GM10266 (cell line): ENCODE measurements at regions not wholly inside any gene's neighbourhood (a gene's known extent, or its start where the extent isn't known, plus 50 kb on each side); places are given as distances from the start of the nearest gene placed in this dataset.

ENCODE experiments used
- DNase-seq: peaks from one replicate; pipeline ENCODE4 v3.0.0; 2012; ENCODE audit errors: extremely low spot score
- TF ChIP-seq, protein P1 (sequence below): IDR thresholded peaks from 2 replicates; pipeline ENCODE4 v1.5.1; 2012; ENCODE audit warnings: mild to moderate bottlenecking, low read depth; ENCODE audit not compliant: control insufficient read depth, insufficient read depth; ENCODE audit errors: missing control alignments

- TF ChIP-seq, protein P1, sequence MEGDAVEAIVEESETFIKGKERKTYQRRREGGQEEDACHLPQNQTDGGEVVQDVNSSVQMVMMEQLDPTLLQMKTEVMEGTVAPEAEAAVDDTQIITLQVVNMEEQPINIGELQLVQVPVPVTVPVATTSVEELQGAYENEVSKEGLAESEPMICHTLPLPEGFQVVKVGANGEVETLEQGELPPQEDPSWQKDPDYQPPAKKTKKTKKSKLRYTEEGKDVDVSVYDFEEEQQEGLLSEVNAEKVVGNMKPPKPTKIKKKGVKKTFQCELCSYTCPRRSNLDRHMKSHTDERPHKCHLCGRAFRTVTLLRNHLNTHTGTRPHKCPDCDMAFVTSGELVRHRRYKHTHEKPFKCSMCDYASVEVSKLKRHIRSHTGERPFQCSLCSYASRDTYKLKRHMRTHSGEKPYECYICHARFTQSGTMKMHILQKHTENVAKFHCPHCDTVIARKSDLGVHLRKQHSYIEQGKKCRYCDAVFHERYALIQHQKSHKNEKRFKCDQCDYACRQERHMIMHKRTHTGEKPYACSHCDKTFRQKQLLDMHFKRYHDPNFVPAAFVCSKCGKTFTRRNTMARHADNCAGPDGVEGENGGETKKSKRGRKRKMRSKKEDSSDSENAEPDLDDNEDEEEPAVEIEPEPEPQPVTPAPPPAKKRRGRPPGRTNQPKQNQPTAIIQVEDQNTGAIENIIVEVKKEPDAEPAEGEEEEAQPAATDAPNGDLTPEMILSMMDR = no peak
- no peak for DNase-seq
Observed at GRCh38 chr5:158292981-158293380, 434.0 kb upstream of the CLINT1 start.

- TF ChIP-seq, protein P1 = no peak
- no peak for DNase-seq
Observed at GRCh38 chr5:158289967-158290366, 431.0 kb upstream of the CLINT1 start.

GRCh38 chr5:158288272-158288657 lies 429.3 kb upstream of the CLINT1 start:
- TF ChIP-seq, protein P1 = no peak
- DNase-seq = no peak

DNA sequence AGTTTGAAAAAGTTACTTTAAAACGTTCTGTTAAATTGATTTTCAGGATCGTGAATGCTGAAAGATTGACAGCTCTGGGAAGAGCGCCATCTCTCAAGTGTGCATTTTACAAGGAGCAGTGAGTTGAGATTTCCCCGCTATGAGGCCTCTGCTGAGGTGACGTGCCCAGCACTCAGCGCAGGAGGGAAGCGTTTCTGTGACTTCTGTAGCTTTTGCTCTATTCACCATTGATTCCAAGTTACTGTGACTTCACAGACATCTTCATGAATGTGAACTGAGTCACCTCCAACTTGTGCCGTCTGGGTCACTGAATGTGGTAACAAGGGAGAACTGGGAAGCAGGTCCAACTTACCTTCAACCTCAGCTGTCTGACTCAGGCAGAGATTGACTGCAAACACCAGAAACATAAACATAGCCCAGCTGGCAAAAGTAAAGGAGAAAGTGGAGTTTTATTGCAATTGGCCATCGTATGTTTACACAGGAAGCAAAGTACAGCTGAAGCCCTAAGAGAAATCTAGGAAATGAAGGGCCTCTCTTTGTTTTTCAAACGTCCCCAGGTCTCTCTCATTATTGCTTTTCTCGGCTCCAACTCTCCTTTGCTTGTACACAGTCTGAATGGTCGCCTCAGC lies 428.8 kb upstream of the CLINT1 start:
- TF ChIP-seq, protein P1 = no peak

GRCh38 chr5:158286827-158287226 lies 427.9 kb upstream of the CLINT1 start:
- DNase-seq = no peak
- TF ChIP-seq, protein P1 = no peak

More for the DNA sequence above, 428.8 kb upstream of the CLINT1 start:
- no peak for DNase-seq

DNA sequence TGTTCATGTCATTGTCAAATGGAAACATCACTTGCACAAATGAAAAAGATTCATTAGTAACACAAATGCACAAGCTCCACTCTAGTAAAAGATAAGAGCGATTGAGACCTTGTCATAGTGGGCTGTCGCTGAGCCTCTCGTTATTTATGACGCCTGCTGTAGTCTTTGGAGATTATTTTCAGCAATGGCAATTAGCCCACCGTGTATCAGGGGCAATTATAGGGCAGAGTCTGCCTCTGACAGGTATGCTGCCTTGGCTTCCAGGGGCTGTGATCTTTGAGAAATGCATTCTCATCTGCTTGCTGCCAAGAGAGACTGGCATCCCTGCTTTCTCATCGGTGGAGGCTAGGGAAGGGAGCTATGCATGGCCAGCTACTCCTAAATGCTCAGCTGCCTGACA lies 426.8 kb upstream of the CLINT1 start:
- TF ChIP-seq, protein P1 = no peak
- no peak for DNase-seq

GRCh38 chr5:158284242-158284641 lies 425.3 kb upstream of the CLINT1 start:
- DNase-seq = no peak
- TF ChIP-seq, protein P1 = no peak
